ENCODE measurements at regions not wholly inside any gene's neighbourhood (a gene's known extent, or its start where the extent isn't known, plus 50 kb on each side); places are given as distances from the start of the nearest gene placed in this dataset.
A peak's percentile ranks its signal among the peaks of the same experiment; 100 is the strongest.

DNA sequence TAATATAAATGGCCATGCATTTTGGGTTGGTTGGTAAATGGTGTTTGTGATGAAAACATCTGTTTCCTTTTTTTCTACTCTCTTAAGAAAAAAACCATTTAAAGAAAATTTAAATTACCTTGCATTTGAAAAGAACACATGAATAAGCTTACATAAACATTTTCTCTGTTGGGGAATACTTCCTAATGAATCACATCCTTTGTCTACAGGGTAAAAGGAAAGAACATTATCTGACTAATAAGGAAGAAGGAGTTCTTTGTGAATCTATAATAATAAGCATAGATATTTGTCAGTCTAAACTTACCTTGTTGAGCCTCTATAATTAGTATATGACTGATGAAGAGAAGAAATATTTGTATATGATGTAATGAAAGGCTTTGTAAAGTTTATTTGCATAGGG, 254.1 kb upstream of the ZNF717 start:
- Histone ChIP-seq H3K36me3 (no peaks in the 10 kb centered on the region), H3K27ac (no peak overlapping the region), H3K4me1 (ENCODE audit: low read depth) (no peaks in the 10 kb centered on the region), H3K9me3 (ENCODE audit: low read depth) (no peaks in the 10 kb centered on the region), H3K4me3 (no peak overlapping the region), H3K27me3 (no peaks in the 10 kb centered on the region)
- no peak for DNase-seq (ENCODE audit: low read depth in 1 of 2, low spot score in 1 of 2)
- TF ChIP-seq, protein P1, sequence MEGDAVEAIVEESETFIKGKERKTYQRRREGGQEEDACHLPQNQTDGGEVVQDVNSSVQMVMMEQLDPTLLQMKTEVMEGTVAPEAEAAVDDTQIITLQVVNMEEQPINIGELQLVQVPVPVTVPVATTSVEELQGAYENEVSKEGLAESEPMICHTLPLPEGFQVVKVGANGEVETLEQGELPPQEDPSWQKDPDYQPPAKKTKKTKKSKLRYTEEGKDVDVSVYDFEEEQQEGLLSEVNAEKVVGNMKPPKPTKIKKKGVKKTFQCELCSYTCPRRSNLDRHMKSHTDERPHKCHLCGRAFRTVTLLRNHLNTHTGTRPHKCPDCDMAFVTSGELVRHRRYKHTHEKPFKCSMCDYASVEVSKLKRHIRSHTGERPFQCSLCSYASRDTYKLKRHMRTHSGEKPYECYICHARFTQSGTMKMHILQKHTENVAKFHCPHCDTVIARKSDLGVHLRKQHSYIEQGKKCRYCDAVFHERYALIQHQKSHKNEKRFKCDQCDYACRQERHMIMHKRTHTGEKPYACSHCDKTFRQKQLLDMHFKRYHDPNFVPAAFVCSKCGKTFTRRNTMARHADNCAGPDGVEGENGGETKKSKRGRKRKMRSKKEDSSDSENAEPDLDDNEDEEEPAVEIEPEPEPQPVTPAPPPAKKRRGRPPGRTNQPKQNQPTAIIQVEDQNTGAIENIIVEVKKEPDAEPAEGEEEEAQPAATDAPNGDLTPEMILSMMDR (IDR thresholded peaks at IDR 0.05; ENCODE audit: low read depth, low read length) = no peak

DNA sequence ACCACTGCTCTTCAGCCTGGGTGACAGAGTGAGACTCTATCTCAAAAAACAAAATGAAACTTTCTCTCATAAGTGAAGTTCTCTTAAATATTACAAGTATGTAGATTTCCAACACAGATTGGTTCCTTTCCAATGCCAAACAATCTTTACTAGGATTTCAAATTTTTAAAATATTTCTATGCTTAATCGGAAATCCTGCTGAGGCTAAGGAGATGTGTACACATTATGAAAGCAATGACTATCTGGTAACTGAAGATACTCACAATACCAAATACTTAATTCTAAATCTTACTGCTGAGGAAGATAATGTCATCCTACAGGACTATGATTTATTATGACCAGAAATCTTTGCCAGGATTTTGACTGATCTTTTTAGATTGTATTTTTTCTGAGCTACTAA, 255.6 kb upstream of the ZNF717 start:
- Histone ChIP-seq H3K27me3 (no peaks in the 10 kb centered on the region), H3K27ac (no peak overlapping the region), H3K9me3 (ENCODE audit: low read depth) (no peaks in the 10 kb centered on the region), H3K4me3 (no peak overlapping the region), H3K36me3 (no peaks in the 10 kb centered on the region), H3K4me1 (ENCODE audit: low read depth) (no peaks in the 10 kb centered on the region)
- TF ChIP-seq, protein P1 (IDR thresholded peaks at IDR 0.05; ENCODE audit: low read depth, low read length) = no peak
- peak in 1 of 2 donors; percentile 1 for DNase-seq (ENCODE audit: low read depth in 1 of 2, low spot score in 1 of 2)

DNA sequence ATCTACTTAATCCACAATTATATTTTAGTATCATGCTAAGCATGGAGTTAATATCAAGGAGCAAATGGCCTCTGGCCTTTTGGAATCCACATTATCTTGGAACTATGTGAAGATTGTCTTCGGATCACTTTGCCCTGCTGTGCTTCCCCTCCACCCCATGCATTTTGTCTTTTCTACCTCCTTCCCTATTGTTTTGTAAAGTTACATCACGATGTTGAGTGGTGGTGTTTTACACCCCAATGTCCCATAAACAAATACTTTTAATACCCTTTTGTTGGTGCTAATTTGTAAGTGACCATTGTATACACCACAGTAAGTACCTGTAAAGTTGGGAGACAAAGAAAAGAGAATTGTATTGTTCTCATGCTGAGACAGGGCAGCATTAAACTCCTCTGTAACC, 258.4 kb upstream of the ZNF717 start:
- Histone ChIP-seq H3K9me3 (ENCODE audit: low read depth) (no peaks in the 10 kb centered on the region), H3K27me3 (no peaks in the 10 kb centered on the region), H3K36me3 (no peaks in the 10 kb centered on the region), H3K27ac (no peak overlapping the region), H3K4me1 (ENCODE audit: low read depth) (no peaks in the 10 kb centered on the region), H3K4me3 (no peak overlapping the region)
- TF ChIP-seq, protein P1 (IDR thresholded peaks at IDR 0.05; ENCODE audit: low read depth, low read length) = no peak
- no peak for DNase-seq (ENCODE audit: low read depth in 1 of 2, low spot score in 1 of 2)

DNA sequence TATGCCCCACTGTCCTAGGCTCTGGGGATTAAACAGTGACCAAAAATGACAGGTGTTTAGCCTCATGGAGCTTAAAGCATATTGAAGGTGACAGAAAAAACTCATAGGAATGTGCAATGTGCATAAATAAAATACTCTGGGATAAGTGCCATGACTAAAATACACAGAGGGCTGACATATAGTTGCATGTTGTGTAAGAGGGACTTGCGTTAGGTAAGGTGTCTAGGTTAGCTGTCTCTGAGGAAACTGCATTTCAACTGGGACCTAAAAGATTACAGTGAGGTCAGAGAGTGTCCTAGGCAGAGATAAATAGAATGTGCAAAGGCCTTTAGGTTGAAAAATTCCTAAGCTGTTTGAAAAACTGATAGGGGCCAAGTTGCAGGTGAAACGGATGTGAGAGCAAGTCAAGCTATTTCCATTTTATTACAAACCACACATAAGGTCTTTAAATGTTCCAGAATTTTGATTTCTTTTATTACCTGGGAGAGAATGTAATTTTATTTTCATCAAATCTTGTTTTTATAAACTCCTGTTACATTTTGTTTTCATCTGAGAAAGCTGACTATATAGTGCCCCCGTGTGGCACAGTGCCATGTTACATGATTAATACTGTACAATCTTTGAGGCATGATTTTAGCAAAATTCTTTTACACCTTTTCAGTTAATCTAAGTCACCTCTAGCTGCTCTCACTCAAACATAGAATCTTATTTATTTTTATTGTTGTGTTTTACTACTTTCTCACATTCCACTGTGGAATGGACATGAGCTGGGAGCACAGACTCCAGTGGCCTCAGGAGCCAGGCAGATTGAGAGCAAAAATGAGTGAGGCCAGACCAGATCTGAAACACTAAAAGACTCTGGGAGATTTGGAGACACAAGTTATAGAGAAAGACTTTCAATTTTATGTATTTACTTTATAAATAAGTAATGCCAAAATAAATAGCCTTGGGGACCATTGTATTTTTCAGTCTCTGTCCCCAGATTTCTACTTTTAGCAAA, 259.6 kb upstream of the ZNF717 start:
- Histone ChIP-seq H3K9me3 (ENCODE audit: low read depth) (no peaks in the 10 kb centered on the region), H3K27ac (no peak overlapping the region), H3K27me3 (no peaks in the 10 kb centered on the region), H3K4me1 (ENCODE audit: low read depth) (no peaks in the 10 kb centered on the region), H3K36me3 (no peaks in the 10 kb centered on the region), H3K4me3 (no peak overlapping the region)
- peak; percentile 16 to 60 for DNase-seq (ENCODE audit: low read depth in 1 of 2, low spot score in 1 of 2)
- TF ChIP-seq, protein P1 (IDR thresholded peaks at IDR 0.05; ENCODE audit: low read depth, low read length) = peak; percentile 13

DNA sequence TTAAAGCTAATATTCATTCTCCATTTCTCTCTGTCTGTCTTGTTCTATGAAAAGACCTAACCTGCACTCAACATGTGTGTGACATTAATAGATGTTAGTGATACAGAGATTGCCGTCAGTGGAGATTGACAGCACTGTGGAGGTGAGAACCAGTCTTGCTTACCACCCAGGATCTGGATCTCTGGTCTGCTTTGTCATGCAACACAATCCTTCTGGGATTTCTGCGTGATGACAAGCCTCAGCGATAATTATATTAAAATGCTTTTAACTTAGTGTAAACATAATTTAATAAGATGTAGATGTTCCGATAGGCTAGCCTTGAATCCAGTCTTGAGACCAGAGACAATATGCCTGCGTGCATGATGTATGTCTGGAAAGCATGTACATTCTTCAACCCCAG, 262.0 kb upstream of the ZNF717 start:
- TF ChIP-seq, protein P1 (IDR thresholded peaks at IDR 0.05; ENCODE audit: low read depth, low read length) = no peak
- Histone ChIP-seq H3K27me3 (no peaks in the 10 kb centered on the region), H3K4me3 (no peak overlapping the region)

More for the DNA sequence above, 262.0 kb upstream of the ZNF717 start:
- Histone ChIP-seq H3K27ac (no peak overlapping the region), H3K36me3 (no peaks in the 10 kb centered on the region), H3K4me1 (ENCODE audit: low read depth) (no peaks in the 10 kb centered on the region), H3K9me3 (ENCODE audit: low read depth) (no peaks in the 10 kb centered on the region)
- DNase-seq (ENCODE audit: low read depth in 1 of 2, low spot score in 1 of 2) = no peak

Data from cardiac muscle cell (in vitro differentiated cells and primary cell).